ENCODE measurements at regions not wholly inside any gene's neighbourhood (a gene's known extent, or its start where the extent isn't known, plus 50 kb on each side); places are given as distances from the start of the nearest gene placed in this dataset.

GRCh38 chr2:181776336-181776735 lies 96.0 kb upstream of the NEUROD1 start:
- Histone ChIP-seq H3K4me2 (ENCODE audit: extremely low read depth, insufficient read depth, low read length) (no peak overlapping the region), H2AFZ (ENCODE audit: low read length) (no peak overlapping the region), H3K27ac (ENCODE audit: insufficient read depth, low read length) (no peak overlapping the region), H3K9ac (ENCODE audit: insufficient read depth, low read length) (no peak overlapping the region), H4K20me1 (ENCODE audit: control insufficient read depth, extremely low read depth, insufficient read depth, low read length) (no peaks in the 10 kb centered on the region), H3K9me3 (ENCODE audit: control insufficient read depth, insufficient read depth, low read depth, low read length) (no peaks in the 10 kb centered on the region), H3K27me3 (ENCODE audit: control insufficient read depth, insufficient read depth, low read length) (no peaks in the 10 kb centered on the region), H3K4me1 (ENCODE audit: control insufficient read depth, extremely low read depth, insufficient read depth, low read length) (peaks cover 14% of the 10 kb centered on the region), H3K79me2 (ENCODE audit: control insufficient read depth, insufficient read depth, low read length) (no peaks in the 10 kb centered on the region), H3K36me3 (ENCODE audit: control insufficient read depth, insufficient read depth, low read length) (no peaks in the 10 kb centered on the region), H3K4me3 (replicated peaks in 1 of 4; ENCODE audit: control extremely low read depth in 1 of 4, insufficient read depth in 1 of 4, low read depth in 3 of 4, low read length in 4 of 4) (no peak overlapping the region)
- TF ChIP-seq EZH2 (IDR thresholded peaks at IDR 0.05; ENCODE audit: low read length, missing control alignments) (no peak), CTCF (conservative IDR thresholded peaks at IDR 0.05 in 1 of 2, IDR thresholded peaks at IDR 0.05 in 1 of 2; ENCODE audit: low read depth in 1 of 2, low read length in 2 of 2) (no peak)
- no peak for DNase-seq (ENCODE audit: low read depth in 2 of 2)

GRCh38 chr2:181777734-181778133 lies 97.4 kb upstream of the NEUROD1 start:
- Histone ChIP-seq H3K4me3 (replicated peaks in 1 of 4; ENCODE audit: control extremely low read depth in 1 of 4, insufficient read depth in 1 of 4, low read depth in 3 of 4, low read length in 4 of 4) (no peak overlapping the region), H3K27me3 (ENCODE audit: control insufficient read depth, insufficient read depth, low read length) (no peaks in the 10 kb centered on the region), H3K4me1 (ENCODE audit: control insufficient read depth, extremely low read depth, insufficient read depth, low read length) (peaks cover 14% of the 10 kb centered on the region), H3K79me2 (ENCODE audit: control insufficient read depth, insufficient read depth, low read length) (no peaks in the 10 kb centered on the region), H3K27ac (ENCODE audit: insufficient read depth, low read length) (no peak overlapping the region), H2AFZ (ENCODE audit: low read length) (no peak overlapping the region), H3K9ac (ENCODE audit: insufficient read depth, low read length) (no peak overlapping the region), H3K9me3 (ENCODE audit: control insufficient read depth, insufficient read depth, low read depth, low read length) (no peaks in the 10 kb centered on the region), H3K36me3 (ENCODE audit: control insufficient read depth, insufficient read depth, low read length) (no peaks in the 10 kb centered on the region), H3K4me2 (ENCODE audit: extremely low read depth, insufficient read depth, low read length) (no peak overlapping the region), H4K20me1 (ENCODE audit: control insufficient read depth, extremely low read depth, insufficient read depth, low read length) (no peaks in the 10 kb centered on the region)
- TF ChIP-seq EZH2 (IDR thresholded peaks at IDR 0.05; ENCODE audit: low read length, missing control alignments) (no peak), CTCF (conservative IDR thresholded peaks at IDR 0.05 in 1 of 2, IDR thresholded peaks at IDR 0.05 in 1 of 2; ENCODE audit: low read depth in 1 of 2, low read length in 2 of 2) (no peak)
- no peak for DNase-seq (ENCODE audit: low read depth in 2 of 2)

GRCh38 chr2:181778621-181779201 lies 98.4 kb upstream of the NEUROD1 start:
- no peak overlapping the region for H3K4me2 ChIP-seq (ENCODE audit: extremely low read depth, insufficient read depth, low read length)
- H3K27ac ChIP-seq (ENCODE audit: insufficient read depth, low read length), result no peak overlapping the region
- H3K4me1 ChIP-seq (ENCODE audit: control insufficient read depth, extremely low read depth, insufficient read depth, low read length), result peaks cover 15% of the 10 kb centered on the region
- H3K27me3 ChIP-seq (ENCODE audit: control insufficient read depth, insufficient read depth, low read length), result no peaks in the 10 kb centered on the region
- DNase-seq (ENCODE audit: low read depth in 2 of 2), result peak in 1 of 2 donors; percentile 51
- H2AFZ ChIP-seq (ENCODE audit: low read length), result no peak overlapping the region
- no peak overlapping the region for H3K9ac ChIP-seq (ENCODE audit: insufficient read depth, low read length)
- H3K4me3 ChIP-seq (replicated peaks in 1 of 4; ENCODE audit: control extremely low read depth in 1 of 4, insufficient read depth in 1 of 4, low read depth in 3 of 4, low read length in 4 of 4), result no peak overlapping the region
- H3K36me3 ChIP-seq (ENCODE audit: control insufficient read depth, insufficient read depth, low read length), result no peaks in the 10 kb centered on the region
- TF ChIP-seq CTCF (conservative IDR thresholded peaks at IDR 0.05 in 1 of 2, IDR thresholded peaks at IDR 0.05 in 1 of 2; ENCODE audit: low read depth in 1 of 2, low read length in 2 of 2) (no peak), EZH2 (IDR thresholded peaks at IDR 0.05; ENCODE audit: low read length, missing control alignments) (no peak)
- no peaks in the 10 kb centered on the region for H3K79me2 ChIP-seq (ENCODE audit: control insufficient read depth, insufficient read depth, low read length)
- no peaks in the 10 kb centered on the region for H4K20me1 ChIP-seq (ENCODE audit: control insufficient read depth, extremely low read depth, insufficient read depth, low read length)
- H3K9me3 ChIP-seq (ENCODE audit: control insufficient read depth, insufficient read depth, low read depth, low read length), result no peaks in the 10 kb centered on the region

Data from fibroblast of lung (primary cell).